ENCODE measurements at regions not wholly inside any gene's neighbourhood (a gene's known extent, or its start where the extent isn't known, plus 50 kb on each side); places are given as distances from the start of the nearest gene placed in this dataset.

- no peak overlapping the region for H2AK5ac ChIP-seq (ENCODE audit: low read length)
- H3K4ac ChIP-seq (ENCODE audit: low read depth, low read length) = no peak overlapping the region
- H3K27me3 ChIP-seq (ENCODE audit: insufficient read depth, low read length, poor library complexity) = no peaks in the 10 kb centered on the region
- H3K56ac ChIP-seq (ENCODE audit: low read length) = no peak overlapping the region
- H2BK5ac ChIP-seq (ENCODE audit: low read length) = no peak overlapping the region
- H3K4me1 ChIP-seq (ENCODE audit: control insufficient read depth, low read depth, low read length) = no peaks in the 10 kb centered on the region
- H3K36me3 ChIP-seq (ENCODE audit: control insufficient read depth, insufficient read depth, low read length) = no peaks in the 10 kb centered on the region
- no peak overlapping the region for H3K27ac ChIP-seq (ENCODE audit: low read depth, low read length)
- H3K4me2 ChIP-seq (ENCODE audit: low read length) = no peak overlapping the region
- DNase-seq = no peak
- H2BK15ac ChIP-seq (replicated peaks; ENCODE audit: low read depth) = no peak overlapping the region
- H4K5ac ChIP-seq (ENCODE audit: low read length) = no peak overlapping the region
- no peaks in the 10 kb centered on the region for H3K79me2 ChIP-seq (ENCODE audit: control insufficient read depth, insufficient read depth, low read length)
- H3K79me1 ChIP-seq (ENCODE audit: low read length) = no peaks in the 10 kb centered on the region
- H3K23ac ChIP-seq (ENCODE audit: low read length) = no peak overlapping the region
- H3K4me3 ChIP-seq (ENCODE audit: low read length) = no peak overlapping the region
- H2BK120ac ChIP-seq (ENCODE audit: low read depth, low read length) = no peak overlapping the region
- no peak overlapping the region for H3K9ac ChIP-seq (ENCODE audit: low read length)
- H4K8ac ChIP-seq (ENCODE audit: low read depth, low read length) = no peak overlapping the region
- H3K18ac ChIP-seq (ENCODE audit: low read length) = no peak overlapping the region
Measured at GRCh38 chr2:139124271-139124670, 344.1 kb upstream of the NXPH2 start.

DNA sequence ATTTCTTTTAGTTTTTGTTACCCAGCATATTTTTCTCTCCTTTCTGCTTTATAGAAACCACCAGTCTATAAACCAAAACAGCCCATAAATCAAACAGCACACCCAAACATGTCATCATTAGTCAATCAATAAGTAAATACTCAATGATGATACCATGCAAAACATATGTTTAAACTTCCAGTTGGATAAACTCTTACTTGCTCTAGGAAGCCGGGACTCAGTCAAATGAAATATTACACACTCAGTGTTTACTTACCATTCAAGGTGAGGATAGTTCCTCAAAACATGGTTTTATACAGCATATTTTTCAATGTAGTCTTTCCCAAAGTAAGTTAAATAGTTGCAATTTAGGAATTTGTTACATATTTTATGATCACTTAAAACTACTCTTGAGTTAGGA, 343.6 kb upstream of the NXPH2 start:
- no peak overlapping the region for H2AK5ac ChIP-seq (ENCODE audit: low read length)
- no peaks in the 10 kb centered on the region for H3K79me2 ChIP-seq (ENCODE audit: control insufficient read depth, insufficient read depth, low read length)
- no peak overlapping the region for H3K18ac ChIP-seq (ENCODE audit: low read length)
- H3K4me1 ChIP-seq (ENCODE audit: control insufficient read depth, low read depth, low read length) = no peaks in the 10 kb centered on the region
- no peaks in the 10 kb centered on the region for H3K27me3 ChIP-seq (ENCODE audit: insufficient read depth, low read length, poor library complexity)
- H2BK120ac ChIP-seq (ENCODE audit: low read depth, low read length) = no peak overlapping the region
- H3K27ac ChIP-seq (ENCODE audit: low read depth, low read length) = no peak overlapping the region
- WGBS (ENCODE audit: extremely low coverage, insufficient coverage, low lambda C conversion rate) = no CpG with 5 or more reads among the region's 1 CpG
- H3K9ac ChIP-seq (ENCODE audit: low read length) = no peak overlapping the region
- no peak overlapping the region for H3K56ac ChIP-seq (ENCODE audit: low read length)
- H2BK15ac ChIP-seq (replicated peaks; ENCODE audit: low read depth) = no peak overlapping the region
- no peak overlapping the region for H4K5ac ChIP-seq (ENCODE audit: low read length)
- no peaks in the 10 kb centered on the region for H3K79me1 ChIP-seq (ENCODE audit: low read length)
- no peak overlapping the region for H3K4ac ChIP-seq (ENCODE audit: low read depth, low read length)
- no peak overlapping the region for H2BK5ac ChIP-seq (ENCODE audit: low read length)
- H3K4me2 ChIP-seq (ENCODE audit: low read length) = no peak overlapping the region
- DNase-seq = no peak
- H3K4me3 ChIP-seq (ENCODE audit: low read length) = no peak overlapping the region
- H4K8ac ChIP-seq (ENCODE audit: low read depth, low read length) = no peak overlapping the region
- no peak overlapping the region for H3K23ac ChIP-seq (ENCODE audit: low read length)
- no peaks in the 10 kb centered on the region for H3K36me3 ChIP-seq (ENCODE audit: control insufficient read depth, insufficient read depth, low read length)

DNA sequence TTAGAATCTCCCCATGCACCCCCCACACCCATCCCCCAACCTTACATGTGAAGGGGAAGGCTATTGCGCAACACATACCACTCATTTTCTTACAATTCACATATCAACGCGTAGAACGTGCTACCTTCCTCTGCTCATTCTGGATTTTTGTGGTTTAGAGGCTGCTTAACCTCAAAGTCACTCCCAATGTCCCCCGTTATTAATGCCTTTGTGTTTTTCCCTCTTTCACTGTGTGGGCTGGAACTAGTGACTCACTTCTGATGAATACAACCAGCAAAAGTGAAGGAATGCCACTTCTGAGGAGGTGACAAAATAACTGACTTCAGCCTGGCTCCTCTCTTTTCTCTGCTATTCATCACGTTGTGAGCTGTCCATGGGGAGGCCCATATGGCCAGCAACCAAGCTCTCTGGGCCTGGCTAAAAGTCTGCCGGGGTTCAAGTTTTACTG, 342.5 kb upstream of the NXPH2 start:
- no peaks in the 10 kb centered on the region for H3K79me1 ChIP-seq (ENCODE audit: low read length)
- no peak overlapping the region for H2BK5ac ChIP-seq (ENCODE audit: low read length)
- no peaks in the 10 kb centered on the region for H3K4me1 ChIP-seq (ENCODE audit: control insufficient read depth, low read depth, low read length)
- peak; percentile 76 for DNase-seq
- no peak overlapping the region for H3K9ac ChIP-seq (ENCODE audit: low read length)
- H4K5ac ChIP-seq (ENCODE audit: low read length) = no peak overlapping the region
- no peak overlapping the region for H2AK5ac ChIP-seq (ENCODE audit: low read length)
- H3K36me3 ChIP-seq (ENCODE audit: control insufficient read depth, insufficient read depth, low read length) = no peaks in the 10 kb centered on the region
- no peak overlapping the region for H3K4me2 ChIP-seq (ENCODE audit: low read length)
- no peak overlapping the region for H3K27ac ChIP-seq (ENCODE audit: low read depth, low read length)
- no peak overlapping the region for H3K4ac ChIP-seq (ENCODE audit: low read depth, low read length)
- H3K56ac ChIP-seq (ENCODE audit: low read length) = no peak overlapping the region
- H3K4me3 ChIP-seq (ENCODE audit: low read length) = no peak overlapping the region
- no peaks in the 10 kb centered on the region for H3K27me3 ChIP-seq (ENCODE audit: insufficient read depth, low read length, poor library complexity)
- H2BK15ac ChIP-seq (replicated peaks; ENCODE audit: low read depth) = no peak overlapping the region
- H3K23ac ChIP-seq (ENCODE audit: low read length) = no peak overlapping the region
- H3K79me2 ChIP-seq (ENCODE audit: control insufficient read depth, insufficient read depth, low read length) = no peaks in the 10 kb centered on the region
- no peak overlapping the region for H4K8ac ChIP-seq (ENCODE audit: low read depth, low read length)
- WGBS (ENCODE audit: extremely low coverage, insufficient coverage, low lambda C conversion rate) = no CpG with 5 or more reads among the region's 7 CpGs
- no peak overlapping the region for H2BK120ac ChIP-seq (ENCODE audit: low read depth, low read length)
- no peak overlapping the region for H3K18ac ChIP-seq (ENCODE audit: low read length)

- Histone ChIP-seq H3K27me3 (ENCODE audit: insufficient read depth, low read length, poor library complexity) (no peaks in the 10 kb centered on the region), H3K23ac (ENCODE audit: low read length) (no peak overlapping the region), H3K4me1 (ENCODE audit: control insufficient read depth, low read depth, low read length) (no peaks in the 10 kb centered on the region), H3K36me3 (ENCODE audit: control insufficient read depth, insufficient read depth, low read length) (no peaks in the 10 kb centered on the region), H2BK15ac (replicated peaks; ENCODE audit: low read depth) (no peak overlapping the region), H3K4me2 (ENCODE audit: low read length) (no peak overlapping the region), H3K4ac (ENCODE audit: low read depth, low read length) (no peak overlapping the region), H2AK5ac (ENCODE audit: low read length) (no peak overlapping the region), H2BK5ac (ENCODE audit: low read length) (no peak overlapping the region), H3K27ac (ENCODE audit: low read depth, low read length) (no peak overlapping the region), H3K9ac (ENCODE audit: low read length) (no peak overlapping the region), H4K8ac (ENCODE audit: low read depth, low read length) (no peak overlapping the region), H3K56ac (ENCODE audit: low read length) (no peak overlapping the region), H3K18ac (ENCODE audit: low read length) (no peak overlapping the region), H4K5ac (ENCODE audit: low read length) (no peak overlapping the region), H3K79me1 (ENCODE audit: low read length) (no peaks in the 10 kb centered on the region), H3K79me2 (ENCODE audit: control insufficient read depth, insufficient read depth, low read length) (no peaks in the 10 kb centered on the region), H2BK120ac (ENCODE audit: low read depth, low read length) (no peak overlapping the region), H3K4me3 (ENCODE audit: low read length) (no peak overlapping the region)
- DNase-seq = no peak
- WGBS (ENCODE audit: extremely low coverage, insufficient coverage, low lambda C conversion rate) = no CpG with 5 or more reads among the region's 1 CpG
Measured at GRCh38 chr2:139099721-139100120, 319.5 kb upstream of the NXPH2 start.

DNA sequence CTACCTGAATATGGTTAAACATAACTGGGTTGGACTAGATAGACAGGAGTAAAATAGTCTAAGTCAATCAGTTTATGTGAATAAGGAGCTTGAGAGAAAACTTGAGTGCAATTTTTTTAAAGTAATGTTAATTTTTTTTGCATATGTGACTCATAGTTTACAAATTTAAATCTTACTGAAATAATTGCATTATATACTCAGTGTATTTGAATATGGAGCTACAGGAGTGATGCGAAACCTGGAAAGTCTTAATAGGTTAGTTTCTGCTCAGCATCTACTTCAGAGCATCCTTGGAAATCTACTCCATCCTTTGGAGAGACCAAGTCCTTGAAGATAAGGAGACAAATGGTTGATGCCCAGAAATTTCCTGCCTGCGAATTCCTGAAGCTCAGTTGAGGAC, 318.8 kb upstream of the NXPH2 start:
- Histone ChIP-seq H3K4me1 (ENCODE audit: control insufficient read depth, low read depth, low read length) (no peaks in the 10 kb centered on the region), H3K27ac (ENCODE audit: low read depth, low read length) (no peak overlapping the region), H2BK15ac (replicated peaks; ENCODE audit: low read depth) (no peak overlapping the region), H2AK5ac (ENCODE audit: low read length) (no peak overlapping the region), H3K79me1 (ENCODE audit: low read length) (no peaks in the 10 kb centered on the region), H2BK5ac (ENCODE audit: low read length) (no peak overlapping the region), H3K79me2 (ENCODE audit: control insufficient read depth, insufficient read depth, low read length) (no peaks in the 10 kb centered on the region), H3K23ac (ENCODE audit: low read length) (no peak overlapping the region), H4K5ac (ENCODE audit: low read length) (no peak overlapping the region), H3K4me2 (ENCODE audit: low read length) (no peak overlapping the region), H3K4ac (ENCODE audit: low read depth, low read length) (no peak overlapping the region), H3K36me3 (ENCODE audit: control insufficient read depth, insufficient read depth, low read length) (no peaks in the 10 kb centered on the region), H3K18ac (ENCODE audit: low read length) (no peak overlapping the region), H3K56ac (ENCODE audit: low read length) (no peak overlapping the region), H2BK120ac (ENCODE audit: low read depth, low read length) (no peak overlapping the region), H3K4me3 (ENCODE audit: low read length) (no peak overlapping the region), H3K27me3 (ENCODE audit: insufficient read depth, low read length, poor library complexity) (no peaks in the 10 kb centered on the region), H3K9ac (ENCODE audit: low read length) (no peak overlapping the region), H4K8ac (ENCODE audit: low read depth, low read length) (no peak overlapping the region)
- DNase-seq = peak; percentile 8
- no CpG with 5 or more reads among the region's 2 CpGs for WGBS (ENCODE audit: extremely low coverage, insufficient coverage, low lambda C conversion rate)

GRCh38 chr2:139083121-139083520, 302.9 kb upstream of the NXPH2 start:
- H3K18ac ChIP-seq (ENCODE audit: low read length) = no peak overlapping the region
- H3K9ac ChIP-seq (ENCODE audit: low read length) = no peak overlapping the region
- no peak overlapping the region for H2BK5ac ChIP-seq (ENCODE audit: low read length)
- H4K8ac ChIP-seq (ENCODE audit: low read depth, low read length) = no peak overlapping the region
- no peak overlapping the region for H4K5ac ChIP-seq (ENCODE audit: low read length)
- no peak overlapping the region for H2BK120ac ChIP-seq (ENCODE audit: low read depth, low read length)
- H3K79me2 ChIP-seq (ENCODE audit: control insufficient read depth, insufficient read depth, low read length) = no peaks in the 10 kb centered on the region
- H2BK15ac ChIP-seq (replicated peaks; ENCODE audit: low read depth) = no peak overlapping the region
- no peak overlapping the region for H3K4me2 ChIP-seq (ENCODE audit: low read length)
- no peaks in the 10 kb centered on the region for H3K27me3 ChIP-seq (ENCODE audit: insufficient read depth, low read length, poor library complexity)
- H3K79me1 ChIP-seq (ENCODE audit: low read length) = no peaks in the 10 kb centered on the region
- no peak overlapping the region for H2AK5ac ChIP-seq (ENCODE audit: low read length)
- no peak overlapping the region for H3K4ac ChIP-seq (ENCODE audit: low read depth, low read length)
- H3K4me1 ChIP-seq (ENCODE audit: control insufficient read depth, low read depth, low read length) = no peaks in the 10 kb centered on the region
- no peak overlapping the region for H3K4me3 ChIP-seq (ENCODE audit: low read length)
- DNase-seq = no peak
- no peaks in the 10 kb centered on the region for H3K36me3 ChIP-seq (ENCODE audit: control insufficient read depth, insufficient read depth, low read length)
- no peak overlapping the region for H3K56ac ChIP-seq (ENCODE audit: low read length)
- no peak overlapping the region for H3K27ac ChIP-seq (ENCODE audit: low read depth, low read length)
- no peak overlapping the region for H3K23ac ChIP-seq (ENCODE audit: low read length)
